ENCODE measurements at regions not wholly inside any gene's neighbourhood (a gene's known extent, or its start where the extent isn't known, plus 50 kb on each side); places are given as distances from the start of the nearest gene placed in this dataset.

DNA sequence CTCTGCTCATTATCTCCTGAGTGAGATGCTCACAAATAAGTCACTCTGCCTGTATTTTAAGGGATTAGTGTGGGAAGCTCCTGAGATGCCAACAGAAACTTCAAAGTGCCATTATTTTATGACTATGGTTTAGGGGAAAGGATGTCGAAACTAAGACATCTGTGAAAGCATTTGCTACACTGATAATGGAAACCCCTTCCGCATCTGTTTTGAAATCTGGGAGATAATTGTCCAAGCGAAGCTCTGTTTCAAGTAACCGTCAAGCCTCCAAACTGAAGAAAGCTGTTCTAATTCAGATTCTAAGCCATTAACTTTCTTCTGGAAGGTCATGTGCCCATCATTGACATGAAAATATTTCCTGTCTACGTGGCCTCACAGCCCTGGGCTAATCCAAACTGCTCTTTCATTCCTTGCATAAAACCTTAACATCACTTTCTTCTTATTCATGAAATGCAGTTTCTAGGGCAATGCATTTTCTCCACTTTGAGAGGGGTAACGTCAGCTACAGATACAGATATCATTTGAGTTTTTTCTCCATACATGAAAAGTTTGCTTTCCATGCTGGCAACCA lies 932.0 kb downstream of the C6orf118 start:
- no peaks in the 10 kb centered on the region for H3K27me3 ChIP-seq (ENCODE audit: control insufficient read depth, extremely low read depth, insufficient read depth, low read length)
- FAIRE-seq: no peak
- dilution Hi-C loops (cut with MboI; ENCODE audit: extremely low pct_ligation_motif_present, low sequenced_read_pairs): no loop called here
- no peak overlapping the region for H3K27ac ChIP-seq (ENCODE audit: control insufficient read depth, insufficient read depth, low read length)
- H3K79me2 ChIP-seq (ENCODE audit: control insufficient read depth, insufficient read depth, low read length): no peaks in the 10 kb centered on the region
- H3K9me1 ChIP-seq (ENCODE audit: control insufficient read depth, extremely low read depth, insufficient read depth, low read length): no peaks in the 10 kb centered on the region
- TF ChIP-seq, protein P1, sequence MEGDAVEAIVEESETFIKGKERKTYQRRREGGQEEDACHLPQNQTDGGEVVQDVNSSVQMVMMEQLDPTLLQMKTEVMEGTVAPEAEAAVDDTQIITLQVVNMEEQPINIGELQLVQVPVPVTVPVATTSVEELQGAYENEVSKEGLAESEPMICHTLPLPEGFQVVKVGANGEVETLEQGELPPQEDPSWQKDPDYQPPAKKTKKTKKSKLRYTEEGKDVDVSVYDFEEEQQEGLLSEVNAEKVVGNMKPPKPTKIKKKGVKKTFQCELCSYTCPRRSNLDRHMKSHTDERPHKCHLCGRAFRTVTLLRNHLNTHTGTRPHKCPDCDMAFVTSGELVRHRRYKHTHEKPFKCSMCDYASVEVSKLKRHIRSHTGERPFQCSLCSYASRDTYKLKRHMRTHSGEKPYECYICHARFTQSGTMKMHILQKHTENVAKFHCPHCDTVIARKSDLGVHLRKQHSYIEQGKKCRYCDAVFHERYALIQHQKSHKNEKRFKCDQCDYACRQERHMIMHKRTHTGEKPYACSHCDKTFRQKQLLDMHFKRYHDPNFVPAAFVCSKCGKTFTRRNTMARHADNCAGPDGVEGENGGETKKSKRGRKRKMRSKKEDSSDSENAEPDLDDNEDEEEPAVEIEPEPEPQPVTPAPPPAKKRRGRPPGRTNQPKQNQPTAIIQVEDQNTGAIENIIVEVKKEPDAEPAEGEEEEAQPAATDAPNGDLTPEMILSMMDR (optimal IDR thresholded peaks at IDR 0.05 in 1 of 3, IDR thresholded peaks at IDR 0.05 in 1 of 3, conservative IDR thresholded peaks at IDR 0.05 in 1 of 3; ENCODE audit: extremely low read depth in 1 of 3, insufficient read depth in 2 of 3, low read length in 3 of 3): no peak
- no peak for TF ChIP-seq EZH2 (IDR thresholded peaks at IDR 0.05; ENCODE audit: low read length)
- H3K4me1 ChIP-seq (ENCODE audit: control insufficient read depth, extremely low read depth, insufficient read depth, low read length): peaks cover 9% of the 10 kb centered on the region
- no peak overlapping the region for H3K9ac ChIP-seq (ENCODE audit: control insufficient read depth, extremely low read depth, insufficient read depth, low read length)
- no peaks in the 10 kb centered on the region for H4K20me1 ChIP-seq (ENCODE audit: control insufficient read depth, extremely low read depth, insufficient read depth, low read length)
- no peak overlapping the region for H3K4me2 ChIP-seq (ENCODE audit: control insufficient read depth, extremely low read depth, insufficient read depth, low read depth, low read length)
- H3K9me3 ChIP-seq (ENCODE audit: control insufficient read depth, low read depth, low read length): no peaks in the 10 kb centered on the region
- no peak overlapping the region for H3K4me3 ChIP-seq (ENCODE audit: control insufficient read depth in 2 of 3, extremely low read depth in 1 of 3, insufficient read depth in 2 of 3, low read depth in 1 of 3, low read length in 3 of 3)
- H3K36me3 ChIP-seq (ENCODE audit: control insufficient read depth in 2 of 2, extremely low read depth in 1 of 2, insufficient read depth in 2 of 2, low read length in 2 of 2): no peaks in the 10 kb centered on the region
- H2AFZ ChIP-seq (ENCODE audit: control insufficient read depth, low read length): no peak overlapping the region
- no peak for DNase-seq (ENCODE audit: low read depth, low spot score)

DNA sequence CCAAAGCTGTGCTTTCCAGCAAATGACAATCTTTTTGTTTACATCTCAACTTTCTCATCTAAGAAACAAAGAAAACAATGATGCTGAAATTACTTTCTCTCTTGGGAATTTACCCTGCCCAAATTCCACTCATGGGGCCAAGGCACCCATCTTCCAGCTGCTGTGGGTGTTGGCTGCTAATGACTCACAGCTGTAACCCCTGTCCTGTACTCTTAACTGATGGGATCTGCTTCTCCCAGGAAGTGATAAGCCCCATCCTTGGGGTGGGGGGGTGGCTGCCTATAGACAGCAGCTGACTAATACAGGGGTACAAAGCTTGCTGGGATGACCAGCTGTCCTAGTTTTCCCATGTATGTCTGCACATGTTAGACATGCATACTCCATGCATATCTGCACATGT lies 938.6 kb downstream of the C6orf118 start:
- Histone ChIP-seq H3K9me3 (ENCODE audit: control insufficient read depth, low read depth, low read length) (no peaks in the 10 kb centered on the region), H3K27me3 (ENCODE audit: control insufficient read depth, extremely low read depth, insufficient read depth, low read length) (no peaks in the 10 kb centered on the region), H4K20me1 (ENCODE audit: control insufficient read depth, extremely low read depth, insufficient read depth, low read length) (no peaks in the 10 kb centered on the region), H3K36me3 (ENCODE audit: control insufficient read depth in 2 of 2, extremely low read depth in 1 of 2, insufficient read depth in 2 of 2, low read length in 2 of 2) (no peaks in the 10 kb centered on the region), H3K9me1 (ENCODE audit: control insufficient read depth, extremely low read depth, insufficient read depth, low read length) (no peaks in the 10 kb centered on the region), H3K4me3 (ENCODE audit: control insufficient read depth in 2 of 3, extremely low read depth in 1 of 3, insufficient read depth in 2 of 3, low read depth in 1 of 3, low read length in 3 of 3) (no peak overlapping the region), H3K4me2 (ENCODE audit: control insufficient read depth, extremely low read depth, insufficient read depth, low read depth, low read length) (no peak overlapping the region), H3K79me2 (ENCODE audit: control insufficient read depth, insufficient read depth, low read length) (no peaks in the 10 kb centered on the region), H3K4me1 (ENCODE audit: control insufficient read depth, extremely low read depth, insufficient read depth, low read length) (peaks cover 7% of the 10 kb centered on the region), H3K27ac (ENCODE audit: control insufficient read depth, insufficient read depth, low read length) (no peak overlapping the region), H3K9ac (ENCODE audit: control insufficient read depth, extremely low read depth, insufficient read depth, low read length) (no peak overlapping the region), H2AFZ (ENCODE audit: control insufficient read depth, low read length) (no peak overlapping the region)
- dilution Hi-C loops (cut with MboI; ENCODE audit: extremely low pct_ligation_motif_present, low sequenced_read_pairs): no loop called here
- peak; percentile 69 for FAIRE-seq
- DNase-seq (ENCODE audit: low read depth, low spot score): peak; percentile 19
- TF ChIP-seq, protein P1 (optimal IDR thresholded peaks at IDR 0.05 in 1 of 3, IDR thresholded peaks at IDR 0.05 in 1 of 3, conservative IDR thresholded peaks at IDR 0.05 in 1 of 3; ENCODE audit: extremely low read depth in 1 of 3, insufficient read depth in 2 of 3, low read length in 3 of 3): no peak
- no peak for TF ChIP-seq EZH2 (IDR thresholded peaks at IDR 0.05; ENCODE audit: low read length)

Data from keratinocyte (primary cell).